B cell (primary cell): ENCODE measurements at regions not wholly inside any gene's neighbourhood (a gene's known extent, or its start where the extent isn't known, plus 50 kb on each side); places are given as distances from the start of the nearest gene placed in this dataset.
A peak's percentile ranks its signal among the peaks of the same experiment; 100 is the strongest.

ENCODE experiments used
- ATAC-seq: fragments of 200-7000 bp; cut with Tn5 transposase; one replicate; pipeline ENCODE4 v1.10.0; 2021; ENCODE audit warnings: low read depth, mild to moderate bottlenecking, moderate number of reproducible peaks, moderate library complexity
- CTCF ChIA-PET: fragments of 350-600 bp; sonication (Branson Sonifier 250); formaldehyde crosslinking; loops from one replicate; lab custom pipeline; 2021; ENCODE audit warnings: antibody characterized with exemption, inconsistent platforms; lab: Charles Lee
- POLR2A ChIA-PET: fragments of 350-600 bp; sonication (Branson Sonifier 250); formaldehyde crosslinking; loops from one replicate; lab custom pipeline; 2021; ENCODE audit warnings: antibody characterized with exemption; lab: Charles Lee
- DNase-seq: peaks from one replicate; pipeline ENCODE4 v3.0.0; 2013
- H2AFZ ChIP-seq: 2 replicates; pipeline ENCODE4 v1.6.1; 2012; ENCODE audit warnings: mild to moderate bottlenecking, low read depth, low read length; ENCODE audit not compliant: insufficient read depth, poor library complexity, severe bottlenecking
- H3K27ac ChIP-seq, 2 donors: 1 replicate in 1 of 2; 2 replicates in 1 of 2; pipeline ENCODE4 v1.5.1; 2012 to 2013; ENCODE audit warnings: low read length in 2 of 2, mild to moderate bottlenecking in 2 of 2, moderate library complexity in 1 of 2
- H3K27me3 ChIP-seq, 4 experiments: fragments of 200-600 bp in 1 of 4; sonication (generic) in 1 of 4; replicated peaks in 1 of 4; 1 replicate in 2 of 4; 2 replicates in 2 of 4; pipeline versions ENCODE4 v1.6.1 to v1.7.0; 2013 to 2016; ENCODE audit warnings: low read length in 3 of 4, mild to moderate bottlenecking in 2 of 4, mixed read lengths in 1 of 4, moderate library complexity in 1 of 4; ENCODE audit not compliant: insufficient read depth in 4 of 4, control insufficient read depth in 3 of 4; ENCODE audit errors: control extremely low read depth in 1 of 4
- H3K36me3 ChIP-seq, 2 experiments: replicated peaks in 1 of 2; 1 replicate in 1 of 2; 2 replicates in 1 of 2; pipeline versions ENCODE4 v1.6.1 to v1.7.1; 2013; ENCODE audit warnings: low read length in 1 of 2; ENCODE audit not compliant: insufficient read depth in 2 of 2, control insufficient read depth in 1 of 2; ENCODE audit errors: control extremely low read depth in 1 of 2, extremely low read depth in 1 of 2
- H3K4me1 ChIP-seq, 2 donors: fragments of 200-600 bp in 1 of 2; sonication (generic) in 1 of 2; 1 replicate in 1 of 2; 2 replicates in 1 of 2; pipeline versions ENCODE4 v1.5.1 to v1.6.1; 2013 to 2017; ENCODE audit warnings: low read length in 2 of 2; ENCODE audit not compliant: control insufficient read depth in 2 of 2, insufficient read depth in 2 of 2
- H3K4me2 ChIP-seq: replicated peaks from 2 replicates; pipeline ENCODE3; 2012; ENCODE audit warnings: mild to moderate bottlenecking, low read depth, low read length; ENCODE audit not compliant: poor library complexity, severe bottlenecking
- H3K4me3 ChIP-seq, 5 experiments: fragments of 200-600 bp in 1 of 5; sonication (generic) in 1 of 5; 1 replicate in 3 of 5; 2 replicates in 2 of 5; pipeline versions ENCODE4 v1.5.1 to v1.7.0; 2011 to 2016; ENCODE audit warnings: low read length in 4 of 5, mild to moderate bottlenecking in 4 of 5, low read depth in 2 of 5, control low read depth in 1 of 5, moderate library complexity in 1 of 5; ENCODE audit not compliant: insufficient read depth in 1 of 5; ENCODE audit errors: control extremely low read depth in 1 of 5, extremely low read depth in 1 of 5
- H3K79me2 ChIP-seq: fragments of 200-600 bp; sonication (generic); one replicate; pipeline ENCODE4 v1.6.0; 2016; ENCODE audit warnings: low read length; ENCODE audit not compliant: control insufficient read depth, insufficient read depth
- H3K9ac ChIP-seq: fragments of 200-600 bp; sonication (generic); 2 replicates; pipeline ENCODE4 v1.6.1; 2017; ENCODE audit warnings: mild to moderate bottlenecking, low read length, moderate library complexity
- H3K9me3 ChIP-seq, 3 donors: one replicate each; pipeline versions ENCODE4 v1.6.1 to v1.7.1; 2013; ENCODE audit warnings: low read length in 2 of 3; ENCODE audit not compliant: control insufficient read depth in 2 of 3, insufficient read depth in 1 of 3; ENCODE audit errors: control extremely low read depth in 1 of 3
- H4K20me1 ChIP-seq: 2 replicates; pipeline ENCODE4 v1.6.0; 2012; ENCODE audit warnings: mild to moderate bottlenecking, low read length; ENCODE audit not compliant: insufficient read depth, control insufficient read depth, poor library complexity, severe bottlenecking
- H3K27ac Mint-ChIP-seq: one replicate; pipeline ENCODE4 v1.8.0; 2021; ENCODE audit warnings: mixed read lengths
- H3K27me3 Mint-ChIP-seq: one replicate; pipeline ENCODE4 v1.8.0; 2021; ENCODE audit warnings: mixed read lengths
- H3K4me1 Mint-ChIP-seq: one replicate; pipeline ENCODE4 v1.8.0; 2021; ENCODE audit warnings: mixed read lengths
- H3K4me3 Mint-ChIP-seq: one replicate; pipeline ENCODE4 v1.8.0; 2021; ENCODE audit warnings: mixed read lengths
- H3K9me3 Mint-ChIP-seq: one replicate; pipeline ENCODE4 v1.8.0; 2022; ENCODE audit warnings: mixed read lengths; ENCODE audit not compliant: insufficient read depth
- EZH2 ChIP-seq: IDR thresholded peaks from 2 replicates; pipeline ENCODE4 v1.6.1; 2012; ENCODE audit warnings: borderline replicate concordance, low read depth, mild to moderate bottlenecking, moderate library complexity, low read length; ENCODE audit not compliant: insufficient read depth, poor library complexity, severe bottlenecking
- WGBS: methylation state at CpG from one replicate; pipeline ENCODE4 v1.1.5; 2013; ENCODE audit warnings: missing lambda C conversion rate; ENCODE audit not compliant: insufficient coverage; 5-methylcytosine and 5-hydroxymethylcytosine counted together
- intact Hi-C: fragments of 100-400 bp; cut with micrococcal nuclease; formaldehyde crosslinking; loops from one replicate; pipeline ENCODE4 v1.10.0; 2022
- TF ChIP-seq, protein P1 (sequence below): fragments of 200-600 bp; IDR thresholded peaks from one replicate; pipeline ENCODE4 v1.8.0; 2022; ENCODE audit warnings: antibody characterized with exemption, mild to moderate bottlenecking

DNA sequence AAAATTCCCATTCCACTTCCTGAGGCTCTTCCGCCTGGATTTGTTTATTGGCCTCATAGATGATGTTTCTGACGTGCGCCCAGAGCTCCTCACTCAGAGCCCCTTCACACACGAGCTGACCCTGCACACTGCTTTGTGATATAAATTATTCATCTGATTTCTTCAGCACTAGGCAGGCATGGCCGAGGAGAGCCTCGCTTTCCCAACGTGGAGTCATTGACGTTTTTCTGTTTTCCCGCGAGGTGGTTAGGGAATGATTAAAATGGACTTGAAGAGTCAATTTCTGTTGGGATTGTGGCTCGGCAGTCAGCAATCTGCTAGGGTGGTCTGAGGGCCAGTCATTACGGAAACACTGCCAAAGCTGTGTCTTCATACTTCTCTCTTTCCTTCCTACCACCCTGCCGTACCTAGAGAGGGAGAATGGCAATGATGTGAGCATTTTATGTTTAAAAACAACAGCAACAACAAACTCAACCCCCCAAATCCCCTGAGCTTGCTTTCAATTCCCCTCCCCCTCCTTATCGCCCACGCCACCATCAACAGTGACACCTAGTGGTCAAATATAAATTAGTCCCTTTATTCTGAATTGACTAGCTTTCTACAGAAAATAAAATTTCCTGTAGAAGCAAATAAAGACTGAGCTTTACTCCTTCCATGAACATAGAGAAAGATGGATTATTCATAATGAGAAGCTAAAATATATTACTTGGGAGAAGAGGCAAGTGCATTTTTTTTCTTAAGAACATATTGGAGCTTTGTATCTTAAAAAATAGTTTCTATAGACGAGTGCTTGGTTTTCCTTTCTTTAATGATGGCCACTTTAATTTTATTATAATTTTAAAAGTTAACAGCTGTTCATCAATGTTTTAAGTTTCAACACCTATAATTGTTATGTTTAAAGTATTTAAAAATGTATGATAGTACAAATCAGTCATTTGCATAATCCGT is 285.1 kb downstream of the MTX2 start:
- H3K27me3 ChIP-seq, result peaks cover 0 to 22% (median 14%) of the 10 kb centered on the region in 4 experiments
- peaks cover 49% of the 10 kb centered on the region for H3K27me3 Mint-ChIP-seq

More for the DNA sequence above, 285.1 kb downstream of the MTX2 start:
- no peaks in the 10 kb centered on the region for H3K36me3 ChIP-seq
- H3K27ac ChIP-seq, result no peak overlapping the region
- no peaks in the 10 kb centered on the region for H4K20me1 ChIP-seq
- H3K4me3 ChIP-seq, result peak overlapping the region; percentile 25 to 60 (median 52)
- peak overlapping the region; percentile 74 for H3K4me3 Mint-ChIP-seq
- no peaks in the 10 kb centered on the region for H3K9me3 Mint-ChIP-seq
- DNase-seq, result peak; percentile 72
- H3K27ac Mint-ChIP-seq, result no peak overlapping the region
- H3K4me2 ChIP-seq, result peak overlapping the region; percentile 76
- H3K79me2 ChIP-seq, result no peaks in the 10 kb centered on the region
- peaks cover 10% of the 10 kb centered on the region for H3K4me1 Mint-ChIP-seq
- H2AFZ ChIP-seq, result peak overlapping the region; percentile 67
- intact Hi-C loops, result loop anchor here (1.0 to 5.0 kb wide), 5 partner anchors 84 to 428 kb away; no protein-coding TSS in a partner anchor
- peak overlapping the region; percentile 60 for H3K9ac ChIP-seq
- ChIA-PET POLR2A (no interaction called here), CTCF (interaction anchor here (0.6 to 3.2 kb wide), 34 partner anchors 8 to 1303 kb away, joined by 3 to 38 read pairs (median 4); partner anchors contain the start of gene LNPK)
- peak; percentile 57 for ATAC-seq
- H3K4me1 ChIP-seq, result peaks cover 10 to 11% of the 10 kb centered on the region in 2 donors
- H3K9me3 ChIP-seq, result no peaks in the 10 kb centered on the region
- TF ChIP-seq, protein P1, sequence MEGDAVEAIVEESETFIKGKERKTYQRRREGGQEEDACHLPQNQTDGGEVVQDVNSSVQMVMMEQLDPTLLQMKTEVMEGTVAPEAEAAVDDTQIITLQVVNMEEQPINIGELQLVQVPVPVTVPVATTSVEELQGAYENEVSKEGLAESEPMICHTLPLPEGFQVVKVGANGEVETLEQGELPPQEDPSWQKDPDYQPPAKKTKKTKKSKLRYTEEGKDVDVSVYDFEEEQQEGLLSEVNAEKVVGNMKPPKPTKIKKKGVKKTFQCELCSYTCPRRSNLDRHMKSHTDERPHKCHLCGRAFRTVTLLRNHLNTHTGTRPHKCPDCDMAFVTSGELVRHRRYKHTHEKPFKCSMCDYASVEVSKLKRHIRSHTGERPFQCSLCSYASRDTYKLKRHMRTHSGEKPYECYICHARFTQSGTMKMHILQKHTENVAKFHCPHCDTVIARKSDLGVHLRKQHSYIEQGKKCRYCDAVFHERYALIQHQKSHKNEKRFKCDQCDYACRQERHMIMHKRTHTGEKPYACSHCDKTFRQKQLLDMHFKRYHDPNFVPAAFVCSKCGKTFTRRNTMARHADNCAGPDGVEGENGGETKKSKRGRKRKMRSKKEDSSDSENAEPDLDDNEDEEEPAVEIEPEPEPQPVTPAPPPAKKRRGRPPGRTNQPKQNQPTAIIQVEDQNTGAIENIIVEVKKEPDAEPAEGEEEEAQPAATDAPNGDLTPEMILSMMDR, result peak; percentile 76
- TF ChIP-seq EZH2, result no peak
- 3% methylated on average over 7 of the region's 17 CpGs for WGBS
